A549 (cell line): ENCODE measurements at regions not wholly inside any gene's neighbourhood (a gene's known extent, or its start where the extent isn't known, plus 50 kb on each side); places are given as distances from the start of the nearest gene placed in this dataset.

Experiments
- BCL3 ChIP-seq: fragments of >200 bp; sonication (Bioruptor Twin); formaldehyde crosslinking; IDR thresholded peaks from 3 replicates; pipeline ENCODE4 v1.6.1; 2016
- CTCF ChIP-seq: fragments of >200 bp; sonication (Bioruptor Twin); formaldehyde crosslinking; IDR thresholded peaks from 3 replicates; pipeline ENCODE4 v1.5.1; 2016
- FOSL2 ChIP-seq, 2 experiments: fragments of 450-650 bp in 1 of 2; fragments of >200 bp in 1 of 2; sonication (Bioruptor Twin) in 1 of 2; formaldehyde crosslinking; IDR thresholded peaks; 2 replicates each; pipeline versions ENCODE4 v1.5.0 to v1.6.1; 2016 to 2020; ENCODE audit warnings: mild to moderate bottlenecking in 1 of 2, moderate library complexity in 1 of 2
- HEYL ChIP-seq: fragments of 250-450 bp; sonication (Bioruptor Pico); IDR thresholded peaks from 2 replicates; pipeline ENCODE4 v1.8.0; 2021; ENCODE audit warnings: mild to moderate bottlenecking, moderate library complexity
- KDM5A ChIP-seq: fragments of 200-600 bp; sonication (generic); IDR thresholded peaks from 2 replicates; pipeline ENCODE4 v1.6.1; 2016; ENCODE audit warnings: antibody characterized with exemption, mild to moderate bottlenecking
- POLR2A ChIP-seq: IDR thresholded peaks from 2 replicates; pipeline ENCODE4 v1.6.1; 2012; ENCODE audit warnings: mild to moderate bottlenecking, low read length
- POLR2AphosphoS2 ChIP-seq: conservative IDR thresholded peaks from 2 replicates; pipeline ENCODE4 v1.6.1; 2012; ENCODE audit warnings: low read length, improper control_type of control experiment, inconsistent platforms
- TP53 ChIP-seq: fragments of 250-450 bp; sonication (Bioruptor Pico); IDR thresholded peaks from 2 replicates; pipeline ENCODE4 v1.5.0; 2021; ENCODE audit warnings: mild to moderate bottlenecking, moderate library complexity

- no peak for TF ChIP-seq KDM5A
- no peak for TF ChIP-seq BCL3
- TF ChIP-seq POLR2A = no peak
- TF ChIP-seq CTCF = no peak
- TF ChIP-seq FOSL2 (IDR thresholded peaks at IDR 0.05) = no peak
- TF ChIP-seq FOSL2 (CRISPR knock-in tag; IDR thresholded peaks at IDR 0.05) = no peak
- no peak for TF ChIP-seq TP53
- no peak for TF ChIP-seq HEYL (CRISPR knock-in tag)
- no peak for TF ChIP-seq POLR2AphosphoS2
Observed at GRCh38 chr14:56452940-56453339, 126.7 kb upstream of the TMEM260 start.
